OCI-LY7 (cell line): ENCODE measurements at regions not wholly inside any gene's neighbourhood (a gene's known extent, or its start where the extent isn't known, plus 50 kb on each side); places are given as distances from the start of the nearest gene placed in this dataset.

Experiments used
- BruUV-seq: library from RNA; stranded (reverse); fragments of 400-500 nt; replicated peaks from 2 replicates; lab custom pipeline; 2021; lab: Mats Ljungman, UMichigan
- CTCF ChIA-PET: fragments of 300-600 bp; sonication (Branson Sonifier 250); formaldehyde crosslinking; loops from one replicate; lab custom pipeline; 2022; ENCODE audit warnings: antibody characterized with exemption; ENCODE audit not compliant: unreplicated experiment; lab: Charles Lee
- POLR2A ChIA-PET: fragments of 300-600 bp; sonication (Branson Sonifier 250); formaldehyde crosslinking; loops from one replicate; lab custom pipeline; 2022; ENCODE audit warnings: antibody characterized with exemption; lab: Charles Lee
- DNase-seq: peaks from one replicate; pipeline ENCODE4 v3.0.0-alpha.2; 2015; ENCODE audit warnings: low spot score
- H2AFZ ChIP-seq: fragments of 200-600 bp; sonication (generic), shearing (Covaris generic); 2 replicates; pipeline ENCODE4 v1.6.1; 2014; ENCODE audit warnings: mild to moderate bottlenecking, antibody characterized with exemption, low read length, moderate library complexity
- H3K27ac ChIP-seq: fragments of 200-600 bp; sonication (generic); 2 replicates; pipeline ENCODE4 v1.5.1; 2014; ENCODE audit warnings: mixed run types, low read depth, mild to moderate bottlenecking, moderate library complexity, low read length, inconsistent platforms; ENCODE audit not compliant: poor library complexity, severe bottlenecking
- H3K36me3 ChIP-seq: fragments of 200-600 bp; sonication (generic); 2 replicates; pipeline ENCODE4 v1.6.1; 2014; ENCODE audit warnings: mild to moderate bottlenecking, antibody characterized with exemption, low read length, moderate library complexity, mixed read lengths; ENCODE audit not compliant: insufficient read depth
- H3K4me1 ChIP-seq: fragments of 200-600 bp; sonication (generic); 2 replicates; pipeline ENCODE4 v1.5.1; 2014; ENCODE audit warnings: mild to moderate bottlenecking, low read length; ENCODE audit not compliant: insufficient read depth, poor library complexity, severe bottlenecking
- H3K4me2 ChIP-seq: fragments of 200-600 bp; sonication (generic); 2 replicates; pipeline ENCODE4 v1.6.1; 2014; ENCODE audit warnings: mild to moderate bottlenecking, low read length
- H3K4me3 ChIP-seq: fragments of 200-600 bp; sonication (generic); 2 replicates; pipeline ENCODE4 v1.5.1; 2014; ENCODE audit warnings: mild to moderate bottlenecking, low read depth, low read length; ENCODE audit not compliant: poor library complexity, severe bottlenecking
- H3K79me2 ChIP-seq: fragments of 200-600 bp; sonication (generic); 2 replicates; pipeline ENCODE4 v1.6.1; 2016; ENCODE audit warnings: low read depth, mild to moderate bottlenecking, low read length, moderate library complexity, mixed read lengths; ENCODE audit not compliant: insufficient read depth
- H3K9me2 ChIP-seq: fragments of 200-600 bp; sonication (generic); 2 replicates; pipeline ENCODE4 v1.6.1; 2016; ENCODE audit warnings: mild to moderate bottlenecking, low read length, mixed read lengths; ENCODE audit not compliant: insufficient read depth
- H3K9me3 ChIP-seq: fragments of 200-600 bp; sonication (generic); 2 replicates; pipeline ENCODE4 v1.6.1; 2014; ENCODE audit warnings: mild to moderate bottlenecking, mixed run types, low read length, mixed read lengths
- H4K20me1 ChIP-seq: fragments of 200-600 bp; sonication (generic); 2 replicates; pipeline ENCODE4 v1.6.1; 2014; ENCODE audit warnings: mild to moderate bottlenecking, antibody characterized with exemption, low read length, moderate library complexity, mixed read lengths; ENCODE audit not compliant: insufficient read depth
- EZH2phosphoT487 ChIP-seq: fragments of 200-600 bp; sonication (generic); IDR thresholded peaks from 2 replicates; pipeline ENCODE4 v1.6.1; 2018; ENCODE audit warnings: low read depth, borderline replicate concordance, mild to moderate bottlenecking, mixed run types, antibody characterized with exemption, low read length, moderate library complexity, mixed read lengths
- intact Hi-C: fragments of 100-400 bp; cut with micrococcal nuclease; formaldehyde crosslinking; loops from one replicate; pipeline ENCODE4 v1.10.0; 2022; ENCODE audit not compliant: unreplicated experiment
- TF ChIP-seq, protein P1 (sequence below): fragments of 200-600 bp; sonication (generic); conservative IDR thresholded peaks from 2 replicates; pipeline ENCODE4 v1.5.1; 2014; ENCODE audit warnings: mild to moderate bottlenecking, antibody characterized with exemption, low read length, moderate library complexity, mixed read lengths

DNA sequence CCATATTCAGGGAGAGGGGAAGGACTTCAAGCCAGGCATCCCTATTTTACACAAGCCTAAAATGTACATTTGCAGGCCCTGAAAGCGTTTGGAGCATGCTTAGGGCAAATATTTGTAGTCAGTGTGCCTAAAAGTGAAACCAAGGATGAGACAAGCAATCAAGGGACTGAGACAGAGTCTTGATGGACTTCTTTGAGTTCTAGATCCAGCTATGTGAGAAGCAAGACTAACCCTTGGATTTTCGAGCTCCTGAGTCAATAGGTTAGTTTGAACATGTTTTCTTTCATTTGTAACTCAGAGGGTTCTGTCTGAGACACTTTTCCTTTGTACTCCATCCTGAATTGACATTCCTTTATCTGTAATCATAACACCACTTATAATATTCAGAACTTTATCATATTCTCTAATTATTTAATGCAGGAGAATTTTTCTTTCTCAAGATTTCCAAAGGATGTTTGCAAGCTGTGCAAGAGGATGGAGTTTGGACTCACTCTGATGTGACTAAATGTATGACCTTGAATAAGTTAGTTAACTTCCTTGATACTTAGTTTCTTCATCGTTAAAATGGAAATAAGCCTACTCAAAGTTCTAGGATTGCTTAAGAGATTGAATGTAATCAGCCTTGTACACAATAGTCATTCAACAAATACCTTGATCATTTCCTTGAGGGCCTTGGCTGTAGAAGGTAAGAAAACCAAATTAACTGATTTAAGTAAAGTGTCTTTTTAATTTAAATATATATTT, 1237.8 kb upstream of the ZEB2 start:
- H3K36me3 ChIP-seq = no peaks in the 10 kb centered on the region
- no peaks in the 10 kb centered on the region for H3K79me2 ChIP-seq
- H3K9me3 ChIP-seq = no peaks in the 10 kb centered on the region
- no peaks in the 10 kb centered on the region for H4K20me1 ChIP-seq
- H3K27ac ChIP-seq = no peak overlapping the region
- no TSS peak for BruUV-seq
- CTCF ChIA-PET = no interaction called here
- no peak overlapping the region for H2AFZ ChIP-seq
- intact Hi-C loops = loop anchor here (10.0 kb wide), 2 partner anchors 1233 to 1613 kb away; partner anchors contain the start of gene ZEB2
- no peak for DNase-seq
- POLR2A ChIA-PET = interaction anchor here (0.6 kb wide), 1 partner anchor 842 kb away, joined by 4 read pairs; no protein-coding TSS in a partner anchor
- H3K4me2 ChIP-seq = no peak overlapping the region
- H3K9me2 ChIP-seq = no peaks in the 10 kb centered on the region
- peaks cover 5% of the 10 kb centered on the region for H3K4me1 ChIP-seq
- TF ChIP-seq, protein P1, sequence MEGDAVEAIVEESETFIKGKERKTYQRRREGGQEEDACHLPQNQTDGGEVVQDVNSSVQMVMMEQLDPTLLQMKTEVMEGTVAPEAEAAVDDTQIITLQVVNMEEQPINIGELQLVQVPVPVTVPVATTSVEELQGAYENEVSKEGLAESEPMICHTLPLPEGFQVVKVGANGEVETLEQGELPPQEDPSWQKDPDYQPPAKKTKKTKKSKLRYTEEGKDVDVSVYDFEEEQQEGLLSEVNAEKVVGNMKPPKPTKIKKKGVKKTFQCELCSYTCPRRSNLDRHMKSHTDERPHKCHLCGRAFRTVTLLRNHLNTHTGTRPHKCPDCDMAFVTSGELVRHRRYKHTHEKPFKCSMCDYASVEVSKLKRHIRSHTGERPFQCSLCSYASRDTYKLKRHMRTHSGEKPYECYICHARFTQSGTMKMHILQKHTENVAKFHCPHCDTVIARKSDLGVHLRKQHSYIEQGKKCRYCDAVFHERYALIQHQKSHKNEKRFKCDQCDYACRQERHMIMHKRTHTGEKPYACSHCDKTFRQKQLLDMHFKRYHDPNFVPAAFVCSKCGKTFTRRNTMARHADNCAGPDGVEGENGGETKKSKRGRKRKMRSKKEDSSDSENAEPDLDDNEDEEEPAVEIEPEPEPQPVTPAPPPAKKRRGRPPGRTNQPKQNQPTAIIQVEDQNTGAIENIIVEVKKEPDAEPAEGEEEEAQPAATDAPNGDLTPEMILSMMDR = no peak
- TF ChIP-seq EZH2phosphoT487 = no peak
- H3K4me3 ChIP-seq = no peak overlapping the region

DNA sequence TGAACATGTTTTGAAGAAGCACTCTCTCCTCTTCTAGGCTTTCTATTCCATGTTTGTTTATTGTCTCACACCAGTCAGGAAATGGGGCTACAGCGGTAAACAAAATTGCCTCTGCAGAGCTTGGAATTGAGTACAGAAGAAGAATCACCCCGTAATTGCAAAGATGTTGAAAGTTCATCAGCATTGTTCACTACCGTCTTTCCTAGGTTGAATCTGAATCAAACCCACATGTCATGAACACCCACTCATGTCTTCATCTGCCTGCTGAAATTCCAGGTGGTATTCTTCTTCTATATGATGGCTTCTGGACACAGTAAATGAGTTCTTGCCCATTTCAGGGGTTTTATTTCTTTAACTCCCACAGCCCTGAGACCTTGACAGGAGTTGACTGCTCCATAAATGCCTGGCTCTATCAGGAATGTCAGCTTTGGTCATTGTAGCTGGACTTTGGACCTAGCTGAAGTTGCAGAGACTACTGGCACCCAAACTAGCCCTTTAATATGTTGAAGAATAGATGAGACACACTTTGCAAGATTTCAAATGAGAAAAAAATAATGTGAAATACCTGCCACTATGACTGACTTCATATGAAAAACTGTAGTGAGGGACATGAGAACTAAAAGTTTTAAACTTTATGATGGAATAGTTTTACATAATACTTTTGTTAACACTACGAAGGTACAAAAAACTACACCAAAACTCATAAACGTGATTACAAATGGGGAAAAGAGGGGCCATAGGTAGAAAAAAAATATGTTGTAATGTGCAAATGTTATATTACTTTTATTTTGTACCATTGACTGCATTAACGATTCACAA, 1235.3 kb upstream of the ZEB2 start:
- no peak overlapping the region for H3K4me2 ChIP-seq
- peaks cover 29% of the 10 kb centered on the region for H3K4me1 ChIP-seq
- no peaks in the 10 kb centered on the region for H3K9me3 ChIP-seq
- TF ChIP-seq, protein P1 = no peak
- TF ChIP-seq EZH2phosphoT487 = no peak
- no peaks in the 10 kb centered on the region for H4K20me1 ChIP-seq
- no peak overlapping the region for H3K27ac ChIP-seq
- intact Hi-C loops = loop anchor here (10.0 kb wide), 2 partner anchors 1230 to 1610 kb away; partner anchors contain the start of gene ZEB2
- no peaks in the 10 kb centered on the region for H3K79me2 ChIP-seq
- ChIA-PET CTCF (no interaction called here), POLR2A (interaction anchor here (0.5 to 1.2 kb wide), 3 partner anchors 10 to 1598 kb away, joined by 3 read pairs; no protein-coding TSS in a partner anchor)
- no peak for DNase-seq
- H2AFZ ChIP-seq = no peak overlapping the region
- H3K36me3 ChIP-seq = no peaks in the 10 kb centered on the region
- H3K4me3 ChIP-seq = no peak overlapping the region
- no peaks in the 10 kb centered on the region for H3K9me2 ChIP-seq
- no TSS peak for BruUV-seq
